Embryonic facial prominence (tissue), 1 donor: ENCODE measurements at regions not wholly inside any gene's neighbourhood (a gene's known extent, or its start where the extent isn't known, plus 50 kb on each side); places are given as distances from the start of the nearest gene placed in this dataset.

Source experiments
- DNase-seq: peaks from one replicate; pipeline ENCODE4 v3.0.0-alpha.2; 2016; ENCODE audit errors: extremely low spot score

DNA sequence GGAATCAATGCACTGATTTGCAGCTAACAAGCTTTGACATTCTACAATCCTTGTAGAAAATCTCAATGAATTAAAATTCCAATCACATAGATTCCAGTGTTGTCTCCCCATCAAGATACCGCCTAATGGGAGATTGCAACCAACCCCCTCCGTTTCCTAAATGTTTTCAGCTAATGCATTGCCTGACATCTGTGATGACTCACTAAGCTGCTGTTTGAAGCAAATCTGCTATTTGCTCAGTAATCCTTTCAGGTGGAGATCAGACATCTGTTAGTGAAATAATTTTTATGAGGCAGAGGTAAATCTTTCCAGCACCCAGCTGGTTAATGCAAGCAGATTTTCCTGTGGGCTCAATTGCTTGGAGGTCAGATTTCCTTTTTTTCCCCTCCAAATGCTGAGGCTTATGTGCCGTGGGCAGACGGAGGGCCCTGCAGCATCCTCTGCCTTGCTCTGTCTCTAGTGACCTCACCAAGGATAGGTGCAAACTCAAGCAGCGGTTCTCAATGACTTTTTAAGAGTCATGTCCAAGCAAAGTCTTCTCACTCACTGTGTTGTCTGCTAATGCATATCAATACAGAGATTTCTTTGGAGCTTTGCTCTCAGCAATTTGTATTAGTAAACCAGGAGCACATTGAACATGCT lies 91.1 kb upstream of the RAB3GAP2 start:
- DNase-seq, result no peak

DNA sequence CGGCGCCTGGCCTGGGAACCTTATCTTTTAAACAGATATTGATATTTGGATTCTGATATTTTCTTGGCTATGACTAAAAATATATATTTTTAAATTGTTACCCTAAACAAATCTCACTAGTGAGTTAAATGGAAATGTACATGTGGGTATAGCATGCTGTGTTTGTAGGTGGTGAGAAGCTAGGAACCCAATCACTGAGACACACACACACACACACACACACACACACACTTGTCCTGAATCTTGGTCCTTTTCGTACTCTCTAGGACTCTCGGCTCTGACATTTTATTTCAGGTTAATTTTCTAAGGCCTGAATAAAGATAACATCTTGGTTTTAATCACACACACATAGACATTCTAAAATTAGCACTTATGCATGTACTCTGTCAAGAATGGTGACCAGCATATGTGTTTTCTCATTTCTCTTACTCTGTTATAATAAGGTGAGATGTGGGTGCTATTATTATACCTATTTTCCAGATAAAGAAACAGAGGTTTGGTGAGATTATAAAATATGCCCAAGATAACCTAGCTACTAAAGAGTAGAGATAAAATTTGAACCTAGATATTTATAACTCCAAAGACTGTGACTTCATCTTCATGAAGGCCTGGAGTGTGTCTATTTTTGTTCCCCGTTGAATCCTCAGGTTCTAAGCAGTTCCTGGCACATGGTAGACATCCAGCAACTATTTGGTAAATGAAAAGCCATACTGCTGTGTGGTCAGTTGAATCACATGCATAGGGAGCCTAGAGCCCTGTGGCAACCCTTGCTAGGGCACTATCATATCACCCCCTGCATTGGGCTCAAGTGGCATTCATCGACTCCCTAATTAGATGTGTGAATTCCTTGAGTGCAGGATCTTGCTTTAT lies 85.0 kb upstream of the RAB3GAP2 start:
- DNase-seq, result no peak

DNA sequence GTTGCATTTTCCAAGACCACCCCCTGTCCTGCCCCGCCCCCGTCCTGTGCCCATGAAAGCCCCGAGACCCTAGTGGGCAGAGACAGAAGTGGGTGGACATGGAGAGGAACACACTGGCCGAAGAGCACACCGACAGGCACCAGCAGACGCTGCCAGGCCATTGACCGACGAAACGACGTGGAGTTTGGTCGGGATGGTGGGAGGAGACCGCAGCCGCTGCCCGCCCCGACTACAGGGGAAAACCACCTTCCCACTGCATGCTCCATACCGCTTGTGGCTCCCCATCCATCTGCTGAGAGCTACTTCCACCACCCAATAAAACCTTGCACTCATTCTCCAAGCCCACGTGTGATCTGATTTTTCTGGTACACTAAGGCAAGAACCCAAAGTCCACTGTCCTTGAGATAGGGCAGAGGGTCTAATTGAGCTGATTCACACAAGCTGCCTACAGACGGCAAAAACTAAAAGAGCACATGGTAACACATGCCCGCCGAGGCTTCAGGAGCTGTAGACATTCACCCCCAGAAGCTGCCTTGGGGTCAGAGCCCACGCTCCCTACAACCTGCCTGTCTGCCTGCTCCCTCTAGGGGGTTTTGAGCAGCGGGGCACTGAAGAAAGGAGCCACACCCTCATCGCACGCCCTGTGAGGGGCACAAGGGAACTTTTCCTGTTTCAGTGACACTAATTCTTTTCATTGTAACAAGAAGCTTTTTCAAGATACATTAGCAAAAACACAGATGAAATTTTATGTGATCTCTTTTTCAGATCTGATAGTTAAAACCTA lies 81.2 kb upstream of the RAB3GAP2 start:
- no peak for DNase-seq

DNA sequence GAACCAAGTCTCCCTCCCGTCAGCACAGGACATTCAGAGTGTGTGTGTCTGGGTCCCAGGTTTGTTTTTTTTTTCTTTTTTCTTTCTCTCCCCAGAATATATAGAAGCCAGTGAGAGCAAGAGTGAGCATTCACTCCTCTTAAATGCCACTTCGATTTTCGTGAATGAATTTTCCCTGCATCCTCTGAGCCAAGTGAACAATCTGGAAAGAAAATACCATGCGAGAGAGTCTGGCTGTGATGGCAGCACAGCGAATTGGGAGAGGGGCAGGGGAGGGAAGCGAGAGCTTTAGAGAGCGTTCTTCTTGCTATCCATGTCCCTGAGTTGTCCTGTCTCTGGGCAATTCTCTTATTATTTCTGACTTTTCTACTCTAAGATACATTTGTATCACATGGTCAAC lies 76.0 kb upstream of the RAB3GAP2 start:
- no peak for DNase-seq

DNA sequence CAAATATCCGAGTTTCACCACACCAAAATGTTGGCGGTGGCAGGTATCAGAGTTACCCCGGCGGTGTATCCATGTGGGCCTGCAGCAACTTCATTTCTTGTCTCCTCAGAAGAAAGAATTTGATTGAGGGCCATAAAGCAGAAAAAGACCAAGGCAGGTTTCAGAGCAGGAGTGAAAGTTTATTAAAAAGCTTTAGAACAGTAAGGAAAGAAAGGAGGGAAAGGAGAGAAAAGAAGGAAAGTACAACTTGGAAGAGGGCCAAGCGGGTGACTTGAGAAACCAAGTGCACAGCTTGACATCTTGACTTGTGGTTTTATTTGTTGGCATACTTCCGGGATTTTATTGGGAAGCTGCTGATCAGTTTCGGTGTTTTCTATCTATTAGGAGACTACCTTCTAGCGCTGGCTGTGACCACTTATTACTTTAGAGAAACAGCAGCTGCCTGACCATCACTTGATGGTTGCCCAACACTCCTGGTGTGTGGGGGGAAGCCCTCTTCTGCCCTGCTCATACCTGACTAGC lies 75.5 kb upstream of the RAB3GAP2 start:
- no peak for DNase-seq

DNA sequence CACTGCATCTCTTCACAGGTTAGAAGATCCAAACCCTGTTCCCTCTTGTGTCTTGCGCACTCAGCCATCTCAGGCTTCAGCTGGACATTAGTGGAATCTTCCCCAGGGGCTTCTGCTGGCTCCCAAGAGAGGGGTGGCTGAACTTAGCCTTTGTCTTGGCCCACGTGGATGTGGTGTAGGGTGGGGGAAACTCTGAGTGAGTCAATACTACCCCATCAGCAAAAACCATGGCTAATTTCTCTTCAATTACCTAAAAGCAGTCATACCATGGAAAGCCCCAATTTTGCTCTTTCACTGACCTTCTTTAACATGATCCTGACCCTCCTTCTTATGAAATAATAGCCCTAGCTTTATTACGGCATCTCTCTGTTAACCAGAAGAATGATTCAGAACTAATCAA lies 72.5 kb upstream of the RAB3GAP2 start:
- DNase-seq, result no peak

DNA sequence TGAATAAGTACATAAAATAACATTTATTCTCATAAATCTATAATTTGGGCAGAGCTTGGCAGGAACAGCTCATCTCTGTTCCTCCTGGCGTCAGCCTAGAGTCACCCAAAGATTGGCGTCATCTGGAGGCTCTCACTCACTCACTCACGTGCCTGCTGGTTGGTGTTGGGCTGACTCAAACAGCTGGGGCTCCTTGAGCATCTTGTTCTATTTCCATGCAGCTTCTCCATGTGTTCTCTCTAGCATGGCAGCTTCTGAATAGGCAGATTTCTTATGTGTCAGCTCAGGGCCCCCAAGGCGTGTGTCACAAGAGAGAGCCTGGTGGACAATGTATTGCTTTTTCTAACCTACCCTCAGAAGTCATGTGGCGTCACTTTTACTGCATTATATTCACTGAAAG lies 70.6 kb upstream of the RAB3GAP2 start:
- DNase-seq, result no peak

DNA sequence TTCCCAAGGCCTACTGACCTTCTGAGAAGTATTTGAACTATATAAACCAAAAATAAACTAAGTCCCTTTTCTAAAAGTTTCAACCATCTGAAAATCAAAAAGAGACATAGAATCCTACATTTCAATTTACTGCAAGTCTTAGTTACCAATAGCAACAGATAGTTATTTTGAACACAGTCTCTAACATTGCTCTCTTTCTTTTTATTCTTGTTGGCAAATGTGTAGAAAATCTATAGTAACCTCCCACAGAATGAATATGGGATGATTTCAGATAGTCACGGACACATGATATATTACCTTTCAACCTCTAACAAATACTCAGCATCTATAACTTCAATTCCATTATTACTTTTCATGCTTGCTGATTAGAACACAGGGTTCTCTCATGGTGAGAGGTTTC lies 68.9 kb upstream of the RAB3GAP2 start:
- DNase-seq, result no peak

DNA sequence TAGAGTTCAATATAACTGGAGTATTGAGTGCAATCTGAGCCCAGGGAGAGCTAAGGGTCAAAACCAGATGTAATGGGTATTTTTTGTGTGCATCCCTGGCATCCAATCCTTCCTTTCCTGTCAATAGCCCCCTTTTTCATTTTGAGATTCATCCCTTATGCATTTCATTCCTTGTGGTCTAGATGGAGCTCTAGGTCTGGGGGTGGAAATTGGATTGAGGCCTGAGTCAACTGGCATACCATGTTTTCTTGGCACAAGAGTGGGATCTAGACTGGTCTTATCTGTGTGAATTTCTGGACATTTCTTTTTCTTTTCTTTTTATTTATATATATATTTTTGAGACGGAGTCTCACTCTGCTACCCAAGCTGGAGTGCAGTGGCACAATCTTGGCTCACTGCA lies 67.3 kb upstream of the RAB3GAP2 start:
- no peak for DNase-seq

DNA sequence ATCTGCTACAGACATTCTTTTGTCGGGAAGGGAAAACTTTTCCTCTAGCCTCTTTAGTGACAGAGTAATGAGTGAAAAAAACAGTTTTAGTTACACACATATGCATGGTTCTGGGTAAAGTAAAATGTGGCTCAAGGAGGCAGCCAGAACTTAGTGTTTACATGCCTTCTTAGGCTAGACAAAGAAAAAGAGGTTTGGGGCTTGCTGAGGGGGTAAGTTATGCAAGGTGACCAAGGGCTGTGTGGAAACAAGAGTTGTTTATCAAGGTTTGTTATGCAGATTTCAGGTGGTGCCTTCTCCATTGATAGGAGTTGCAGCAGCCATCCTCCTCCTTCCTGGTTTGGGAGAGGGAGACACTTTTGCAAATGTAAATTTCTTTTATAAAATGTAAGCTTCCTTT lies 66.5 kb upstream of the RAB3GAP2 start:
- no peak for DNase-seq

DNA sequence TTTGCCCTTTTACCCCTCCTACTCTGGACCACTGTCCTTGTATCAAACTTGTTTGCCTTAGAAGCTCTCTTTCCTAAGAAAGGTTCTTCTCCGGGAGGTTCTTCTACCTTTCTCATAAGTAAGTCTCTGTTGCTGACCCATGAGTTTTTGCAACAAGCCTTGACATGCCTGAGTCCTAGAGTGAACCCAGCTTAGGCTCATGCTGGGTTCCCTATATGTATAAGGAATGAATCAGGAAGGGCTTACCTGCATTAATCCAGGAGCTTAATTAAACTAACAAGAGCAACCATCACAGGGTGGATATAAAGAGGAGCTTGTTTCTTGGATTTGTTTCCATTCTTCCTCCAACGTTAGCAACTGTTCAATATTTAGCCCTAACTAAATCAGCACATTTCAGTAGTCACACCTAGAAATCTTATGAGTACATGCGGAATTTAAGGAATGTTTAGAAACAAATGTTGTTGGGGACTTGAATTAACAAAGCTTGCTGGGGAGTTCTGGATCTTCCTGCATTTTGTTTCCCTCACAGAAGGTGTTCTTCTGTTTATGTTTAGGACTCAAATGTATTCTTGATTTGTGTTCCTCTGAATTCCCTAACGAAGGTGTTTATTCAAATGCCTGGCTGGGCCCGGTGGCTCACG lies 64.3 kb upstream of the RAB3GAP2 start:
- DNase-seq, result no peak

DNA sequence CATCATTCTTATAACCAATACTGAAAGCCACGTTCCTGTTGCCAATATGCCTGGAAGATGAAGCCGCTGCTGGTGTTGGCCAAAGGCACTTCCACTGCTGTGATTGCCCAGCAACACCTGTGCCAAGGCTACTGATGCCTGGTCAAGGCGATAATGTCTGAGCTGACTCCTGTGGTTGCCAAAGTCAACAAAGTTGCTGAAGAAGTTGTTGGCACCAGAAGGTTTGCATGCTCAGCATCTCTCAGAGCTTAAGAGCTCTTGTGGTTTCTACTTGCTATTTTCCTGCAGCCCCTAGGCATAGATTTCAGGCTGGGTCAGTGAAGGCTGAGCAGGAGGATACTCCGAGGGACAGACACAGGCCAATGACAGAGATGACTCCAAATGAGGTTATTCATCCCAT lies 63.4 kb upstream of the RAB3GAP2 start:
- no peak for DNase-seq

DNA sequence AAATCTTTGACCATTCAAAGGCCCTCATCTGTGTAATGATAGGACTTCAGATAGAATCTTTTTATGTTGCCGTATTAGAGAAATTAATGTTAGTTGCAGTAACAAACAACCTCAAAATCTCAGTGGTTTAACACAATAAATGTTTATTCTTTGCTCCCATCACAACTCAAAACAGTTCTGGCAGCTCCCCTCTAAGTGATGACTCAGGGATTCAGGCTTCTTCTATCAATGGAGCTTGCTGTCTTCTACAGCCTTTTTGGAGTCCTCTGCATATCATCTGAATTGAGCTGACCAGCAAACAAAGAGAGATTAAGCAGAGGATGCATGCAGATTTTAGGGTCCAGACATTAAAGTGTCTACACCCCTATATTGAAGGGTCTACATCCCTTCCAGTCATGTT lies 59.1 kb upstream of the RAB3GAP2 start:
- DNase-seq, result no peak

DNA sequence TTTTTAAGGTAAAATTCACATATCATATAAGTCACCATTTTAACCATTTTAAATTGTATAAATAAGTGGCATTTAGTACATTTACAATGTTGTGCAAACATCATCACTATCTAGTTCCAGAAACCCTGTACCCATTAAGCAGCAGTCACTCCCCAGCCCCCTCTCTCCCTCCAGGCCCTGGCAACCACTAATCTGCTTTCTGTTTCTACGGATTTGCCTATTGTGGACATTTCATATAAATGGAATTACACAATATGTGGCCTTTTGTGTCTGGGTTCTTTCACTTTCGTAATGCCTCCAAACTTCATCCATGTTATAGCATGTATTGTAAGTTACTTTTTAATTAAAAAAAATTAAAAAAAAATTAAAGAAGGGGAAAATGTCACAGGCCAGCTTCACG lies 58.0 kb upstream of the RAB3GAP2 start:
- DNase-seq, result no peak

DNA sequence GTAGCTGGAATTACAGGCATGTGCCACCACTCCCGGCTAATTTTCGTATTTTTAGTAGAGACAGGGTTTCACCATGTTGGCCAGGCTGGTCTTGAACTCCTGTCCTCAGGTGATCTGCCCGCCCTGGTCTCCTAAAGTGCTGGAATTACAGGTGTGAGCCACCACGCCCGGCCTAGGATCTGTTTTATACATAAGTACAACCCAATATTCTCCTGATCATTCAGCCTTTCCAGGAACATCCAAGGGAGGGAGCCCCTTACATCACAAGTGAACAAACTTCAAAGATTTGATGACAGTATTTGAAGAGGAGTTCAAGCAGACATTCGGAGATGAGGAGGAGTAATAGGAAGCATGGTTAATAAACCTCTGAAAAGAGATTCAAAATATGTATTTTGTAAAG lies 54.9 kb upstream of the RAB3GAP2 start:
- DNase-seq, result no peak

DNA sequence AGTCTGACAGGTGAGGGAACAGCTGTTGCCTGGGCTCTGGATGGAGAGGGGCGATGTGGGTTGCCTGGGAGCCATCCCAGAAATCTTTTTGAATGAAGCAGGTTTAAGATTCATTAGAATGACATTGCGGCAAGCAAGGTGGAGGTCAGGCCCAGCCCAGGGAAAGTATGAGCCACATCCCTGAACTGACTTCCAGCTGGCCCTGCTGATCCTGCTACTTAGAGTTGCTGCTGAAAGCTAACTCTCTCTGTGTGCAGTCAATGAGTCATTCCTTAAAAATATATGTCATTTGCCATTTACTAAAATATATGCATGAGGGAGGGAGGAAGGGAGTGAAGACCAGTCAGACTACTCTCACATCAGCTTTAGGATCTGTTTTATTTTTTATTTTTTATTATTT lies 54.3 kb upstream of the RAB3GAP2 start:
- DNase-seq, result no peak

DNA sequence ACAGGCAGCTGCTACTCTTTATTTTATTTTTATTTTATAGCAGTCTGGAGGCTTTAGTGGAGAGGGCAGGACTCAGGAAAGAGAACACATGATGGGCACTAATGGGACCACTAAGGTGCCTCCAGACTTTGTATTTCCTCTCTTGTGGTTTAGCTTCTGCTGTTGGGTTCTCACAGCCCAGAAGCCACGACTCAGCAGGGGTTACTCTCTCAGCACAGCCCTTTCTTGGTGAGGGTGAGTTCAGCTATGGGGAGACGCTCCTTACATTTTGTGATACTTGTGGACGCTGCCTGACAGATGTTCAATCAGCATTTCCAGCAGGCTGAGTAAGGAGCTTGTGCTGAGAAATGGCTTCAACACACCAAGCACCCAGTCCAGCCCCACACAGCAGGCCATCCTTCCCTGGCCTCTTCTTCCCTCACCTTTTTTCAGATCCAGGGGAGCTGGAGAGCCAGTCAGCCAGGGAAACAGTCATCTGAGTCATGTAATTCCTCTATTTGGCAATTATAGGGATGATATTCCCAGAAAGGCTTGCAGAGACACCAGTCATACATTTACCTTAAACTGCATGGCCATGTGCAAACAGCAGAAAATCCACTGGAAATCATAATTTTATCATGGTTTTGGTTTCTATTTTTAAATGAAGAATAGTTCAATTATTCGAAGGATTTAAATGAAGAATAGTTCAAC lies 53.2 kb upstream of the RAB3GAP2 start:
- no peak for DNase-seq

DNA sequence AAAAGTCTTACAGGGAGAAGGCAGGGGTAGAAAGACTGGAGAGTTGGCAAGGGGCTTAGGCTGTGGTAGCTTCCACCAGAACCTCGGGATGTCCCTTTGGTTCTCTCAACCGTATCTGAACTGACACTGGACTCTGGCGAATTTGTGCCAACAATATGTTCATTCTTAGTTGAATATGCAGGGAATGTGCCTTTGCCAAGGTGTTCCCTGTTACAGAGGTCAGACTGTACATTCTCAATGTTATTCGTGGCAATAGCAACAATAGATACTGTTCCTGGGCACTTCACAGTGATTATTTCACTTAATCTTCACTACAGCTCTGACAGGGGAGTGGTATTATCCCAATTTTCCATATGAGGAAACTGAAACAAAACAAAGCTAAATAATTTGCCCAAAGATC lies 51.5 kb upstream of the RAB3GAP2 start:
- no peak for DNase-seq

DNA sequence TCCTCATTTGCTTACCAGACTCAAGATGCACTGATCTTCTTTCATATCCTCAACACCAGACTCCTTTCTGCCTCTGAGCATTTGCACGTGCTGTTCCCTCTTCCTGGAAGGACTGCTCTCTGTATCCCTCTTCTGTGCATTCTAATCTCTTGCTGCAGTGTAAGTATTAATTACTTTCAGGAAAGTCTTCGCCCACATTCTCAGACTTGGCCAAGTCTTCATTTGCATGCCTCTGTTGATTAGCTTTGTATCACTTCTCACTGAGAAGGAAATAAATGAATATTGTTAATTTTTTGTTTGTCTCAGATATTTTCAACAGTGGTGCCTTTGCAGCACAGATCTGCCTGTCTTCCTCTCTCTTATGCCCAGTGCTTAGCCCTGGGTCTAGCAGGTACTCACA lies 50.3 kb upstream of the RAB3GAP2 start:
- DNase-seq, result no peak
